ENCODE measurements at regions not wholly inside any gene's neighbourhood (a gene's known extent, or its start where the extent isn't known, plus 50 kb on each side); places are given as distances from the start of the nearest gene placed in this dataset.
"Not testable (repeated sequence)": the region's sequence is repeated elsewhere in the genome, so short reads cannot be mapped to it uniquely, and the experiment has no call there.

DNA sequence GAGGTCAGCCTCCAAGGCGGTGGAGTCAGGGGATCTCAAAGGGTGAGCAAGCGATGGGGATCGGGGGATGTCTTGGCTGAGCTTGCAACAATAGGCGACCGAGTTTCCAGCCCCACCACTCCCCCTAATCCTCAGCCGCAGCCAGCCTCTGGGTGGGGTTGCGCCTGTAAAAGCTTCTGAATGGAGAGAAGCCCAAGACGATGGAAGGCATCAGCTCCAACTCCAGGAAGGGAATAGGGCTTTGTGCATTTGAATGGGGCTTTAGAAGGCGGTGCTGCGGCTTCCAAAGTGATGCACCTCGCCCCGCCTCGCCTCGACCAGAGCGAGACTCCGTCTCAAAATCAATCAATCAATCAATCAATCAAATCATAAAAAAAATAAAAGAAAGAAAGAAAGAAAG, 1946.4 kb upstream of the DEFB115 start:
- H2AFZ ChIP-seq (ENCODE audit: insufficient read depth, low read length, poor library complexity); H3K36me3 ChIP-seq (ENCODE audit: control insufficient read depth in 1 of 2, insufficient read depth in 2 of 2, low read length in 2 of 2); H3K79me1 ChIP-seq (ENCODE audit: low read length); H3K79me2 ChIP-seq (ENCODE audit: control insufficient read depth, insufficient read depth, low read length, poor library complexity); H2BK5ac ChIP-seq (ENCODE audit: low read depth, low read length, poor library complexity); H4K8ac ChIP-seq (ENCODE audit: low read depth, low read length); H3K14ac ChIP-seq (ENCODE audit: low read length); H3K27ac ChIP-seq (ENCODE audit: low read depth, low read length); H4K12ac ChIP-seq (ENCODE audit: low read depth, low read length); H3K4ac ChIP-seq (ENCODE audit: low read depth, low read length); H2BK120ac ChIP-seq (ENCODE audit: insufficient read depth, low read length, poor library complexity); H2BK12ac ChIP-seq (ENCODE audit: low read length); H3K4me1 ChIP-seq (ENCODE audit: control insufficient read depth in 1 of 2, insufficient read depth in 2 of 2, low read length in 2 of 2); H3K18ac ChIP-seq (ENCODE audit: low read length); H4K91ac ChIP-seq (ENCODE audit: low read depth, low read length); H3K4me3 ChIP-seq (ENCODE audit: low read depth, low read length); DNase-seq; H3K27me3 ChIP-seq (ENCODE audit: insufficient read depth, low read length); H3K4me2 ChIP-seq (ENCODE audit: low read length); H2AK5ac ChIP-seq (ENCODE audit: low read length); H3K9ac ChIP-seq (ENCODE audit: low read length); H3K23ac ChIP-seq (ENCODE audit: low read length): not testable (repeated sequence)
- peaks cover 35% of the 10 kb centered on the region for H3K9me3 ChIP-seq (ENCODE audit: insufficient read depth, low read depth, low read length)
- WGBS (ENCODE audit: extremely low coverage, insufficient coverage, insufficient read length): no CpG with 5 or more reads among the region's 16 CpGs

DNA sequence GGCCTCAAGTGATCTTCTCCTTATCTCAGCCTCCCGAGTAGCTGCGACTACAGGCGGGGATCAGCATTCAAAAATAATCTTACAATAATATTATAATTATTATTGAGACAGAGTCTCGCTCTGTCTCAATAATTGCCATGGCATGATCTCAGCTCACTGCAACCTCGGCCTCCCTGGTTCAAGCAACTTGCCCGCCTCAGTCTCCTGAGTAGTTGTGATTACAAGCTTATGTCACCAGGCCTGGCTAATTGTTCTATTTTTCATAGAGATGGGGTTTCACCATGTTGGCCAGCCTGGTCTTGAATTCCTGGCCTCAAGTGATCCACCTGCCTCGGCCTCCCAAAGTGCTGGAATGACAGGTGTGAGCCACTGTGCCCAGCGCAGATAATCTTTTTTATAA, 1944.8 kb upstream of the DEFB115 start:
- not testable (repeated sequence) for H3K4me1 ChIP-seq (ENCODE audit: control insufficient read depth in 1 of 2, insufficient read depth in 2 of 2, low read length in 2 of 2); H3K27me3 ChIP-seq (ENCODE audit: insufficient read depth, low read length); H3K27ac ChIP-seq (ENCODE audit: low read depth, low read length); H3K14ac ChIP-seq (ENCODE audit: low read length); H3K9ac ChIP-seq (ENCODE audit: low read length); H3K4me3 ChIP-seq (ENCODE audit: low read depth, low read length); H4K8ac ChIP-seq (ENCODE audit: low read depth, low read length); H3K23ac ChIP-seq (ENCODE audit: low read length); H4K91ac ChIP-seq (ENCODE audit: low read depth, low read length); H3K36me3 ChIP-seq (ENCODE audit: control insufficient read depth in 1 of 2, insufficient read depth in 2 of 2, low read length in 2 of 2); H3K79me2 ChIP-seq (ENCODE audit: control insufficient read depth, insufficient read depth, low read length, poor library complexity); H3K18ac ChIP-seq (ENCODE audit: low read length); H2BK12ac ChIP-seq (ENCODE audit: low read length); H3K79me1 ChIP-seq (ENCODE audit: low read length); H2AFZ ChIP-seq (ENCODE audit: insufficient read depth, low read length, poor library complexity); H2BK120ac ChIP-seq (ENCODE audit: insufficient read depth, low read length, poor library complexity); H3K4me2 ChIP-seq (ENCODE audit: low read length); H2AK5ac ChIP-seq (ENCODE audit: low read length); H2BK5ac ChIP-seq (ENCODE audit: low read depth, low read length, poor library complexity); H3K4ac ChIP-seq (ENCODE audit: low read depth, low read length); H4K12ac ChIP-seq (ENCODE audit: low read depth, low read length); DNase-seq
- peaks cover 26% of the 10 kb centered on the region for H3K9me3 ChIP-seq (ENCODE audit: insufficient read depth, low read depth, low read length)
- WGBS (ENCODE audit: extremely low coverage, insufficient coverage, insufficient read length): no CpG with 5 or more reads among the region's 8 CpGs

DNA sequence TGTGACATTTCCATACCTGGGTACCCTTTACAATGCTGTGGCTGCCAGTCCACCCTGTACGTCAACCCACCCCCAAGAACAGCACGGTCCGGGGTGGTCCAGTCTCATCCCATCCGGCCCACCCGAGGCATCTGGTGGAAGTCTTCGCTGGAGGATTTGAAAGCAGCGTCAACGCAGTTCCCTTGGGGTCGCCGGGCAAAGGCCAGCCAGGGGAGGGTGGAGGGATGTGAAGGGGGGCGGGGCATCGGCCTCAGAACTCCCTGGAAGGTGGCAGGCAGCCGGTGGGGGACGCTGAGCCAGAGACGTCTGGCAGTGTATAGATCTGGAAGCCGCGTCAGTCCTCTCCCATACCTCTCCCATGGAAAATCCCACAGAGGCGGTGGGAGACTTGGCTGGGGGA, 1944.0 kb upstream of the DEFB115 start:
- Histone ChIP-seq H2BK12ac (ENCODE audit: low read length) (no peak overlapping the region), H3K36me3 (ENCODE audit: control insufficient read depth in 1 of 2, insufficient read depth in 2 of 2, low read length in 2 of 2) (no peaks in the 10 kb centered on the region), H3K4me1 (ENCODE audit: control insufficient read depth in 1 of 2, insufficient read depth in 2 of 2, low read length in 2 of 2) (no peaks in the 10 kb centered on the region), H3K79me2 (ENCODE audit: control insufficient read depth, insufficient read depth, low read length, poor library complexity) (no peaks in the 10 kb centered on the region), H3K14ac (ENCODE audit: low read length) (no peak overlapping the region), H2AK5ac (ENCODE audit: low read length) (no peak overlapping the region), H3K18ac (ENCODE audit: low read length) (no peak overlapping the region), H3K27me3 (ENCODE audit: insufficient read depth, low read length) (no peaks in the 10 kb centered on the region), H3K4ac (ENCODE audit: low read depth, low read length) (no peak overlapping the region), H3K9me3 (ENCODE audit: insufficient read depth, low read depth, low read length) (peaks cover 26% of the 10 kb centered on the region), H2AFZ (ENCODE audit: insufficient read depth, low read length, poor library complexity) (no peak overlapping the region), H2BK120ac (ENCODE audit: insufficient read depth, low read length, poor library complexity) (no peak overlapping the region), H3K27ac (ENCODE audit: low read depth, low read length) (no peak overlapping the region), H4K91ac (ENCODE audit: low read depth, low read length) (no peak overlapping the region), H3K79me1 (ENCODE audit: low read length) (no peaks in the 10 kb centered on the region), H4K12ac (ENCODE audit: low read depth, low read length) (no peak overlapping the region), H3K9ac (ENCODE audit: low read length) (no peak overlapping the region), H3K4me3 (ENCODE audit: low read depth, low read length) (no peak overlapping the region), H3K4me2 (ENCODE audit: low read length) (no peak overlapping the region), H3K23ac (ENCODE audit: low read length) (no peak overlapping the region), H2BK5ac (ENCODE audit: low read depth, low read length, poor library complexity) (no peak overlapping the region), H4K8ac (ENCODE audit: low read depth, low read length) (no peak overlapping the region)
- no peak for DNase-seq
- WGBS (ENCODE audit: extremely low coverage, insufficient coverage, insufficient read length): no CpG with 5 or more reads among the region's 18 CpGs

DNA sequence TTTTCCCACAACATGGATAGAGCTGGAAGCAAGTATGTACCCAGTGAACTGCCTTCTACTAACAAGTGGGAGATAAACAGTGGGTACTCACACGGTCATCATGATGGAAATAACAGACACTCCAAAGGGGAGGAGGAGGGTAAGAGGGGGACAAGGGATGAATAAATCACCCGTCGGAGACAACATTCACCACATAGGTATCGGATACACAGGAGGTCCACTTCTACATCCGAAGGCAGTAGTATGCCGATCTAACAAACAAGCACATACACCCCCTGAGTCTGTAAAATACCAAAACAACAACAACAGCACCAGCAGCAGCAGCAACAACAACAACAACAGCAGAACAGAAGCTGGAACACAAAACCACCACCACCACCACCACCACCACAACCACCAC, 1943.2 kb upstream of the DEFB115 start:
- H3K4me3 ChIP-seq (ENCODE audit: low read depth, low read length): no peak overlapping the region
- H4K12ac ChIP-seq (ENCODE audit: low read depth, low read length): no peak overlapping the region
- H4K8ac ChIP-seq (ENCODE audit: low read depth, low read length): no peak overlapping the region
- H2BK5ac ChIP-seq (ENCODE audit: low read depth, low read length, poor library complexity): no peak overlapping the region
- no peak overlapping the region for H3K27ac ChIP-seq (ENCODE audit: low read depth, low read length)
- H4K91ac ChIP-seq (ENCODE audit: low read depth, low read length): no peak overlapping the region
- no peak overlapping the region for H2BK12ac ChIP-seq (ENCODE audit: low read length)
- H2AK5ac ChIP-seq (ENCODE audit: low read length): no peak overlapping the region
- peaks cover 33% of the 10 kb centered on the region for H3K9me3 ChIP-seq (ENCODE audit: insufficient read depth, low read depth, low read length)
- H3K23ac ChIP-seq (ENCODE audit: low read length): no peak overlapping the region
- no peaks in the 10 kb centered on the region for H3K4me1 ChIP-seq (ENCODE audit: control insufficient read depth in 1 of 2, insufficient read depth in 2 of 2, low read length in 2 of 2)
- no peak overlapping the region for H3K4ac ChIP-seq (ENCODE audit: low read depth, low read length)
- H3K9ac ChIP-seq (ENCODE audit: low read length): no peak overlapping the region
- no peak for DNase-seq
- no peak overlapping the region for H2BK120ac ChIP-seq (ENCODE audit: insufficient read depth, low read length, poor library complexity)
- H3K14ac ChIP-seq (ENCODE audit: low read length): no peak overlapping the region
- no peak overlapping the region for H2AFZ ChIP-seq (ENCODE audit: insufficient read depth, low read length, poor library complexity)
- peaks cover 0 to 3% of the 10 kb centered on the region in 2 experiments for H3K36me3 ChIP-seq (ENCODE audit: control insufficient read depth in 1 of 2, insufficient read depth in 2 of 2, low read length in 2 of 2)
- WGBS (ENCODE audit: extremely low coverage, insufficient coverage, insufficient read length): no CpG with 5 or more reads among the region's 6 CpGs
- no peaks in the 10 kb centered on the region for H3K27me3 ChIP-seq (ENCODE audit: insufficient read depth, low read length)
- no peaks in the 10 kb centered on the region for H3K79me1 ChIP-seq (ENCODE audit: low read length)
- no peak overlapping the region for H3K18ac ChIP-seq (ENCODE audit: low read length)
- no peaks in the 10 kb centered on the region for H3K79me2 ChIP-seq (ENCODE audit: control insufficient read depth, insufficient read depth, low read length, poor library complexity)
- no peak overlapping the region for H3K4me2 ChIP-seq (ENCODE audit: low read length)
